ENCODE measurements at regions not wholly inside any gene's neighbourhood (a gene's known extent, or its start where the extent isn't known, plus 50 kb on each side); places are given as distances from the start of the nearest gene placed in this dataset.

DNA sequence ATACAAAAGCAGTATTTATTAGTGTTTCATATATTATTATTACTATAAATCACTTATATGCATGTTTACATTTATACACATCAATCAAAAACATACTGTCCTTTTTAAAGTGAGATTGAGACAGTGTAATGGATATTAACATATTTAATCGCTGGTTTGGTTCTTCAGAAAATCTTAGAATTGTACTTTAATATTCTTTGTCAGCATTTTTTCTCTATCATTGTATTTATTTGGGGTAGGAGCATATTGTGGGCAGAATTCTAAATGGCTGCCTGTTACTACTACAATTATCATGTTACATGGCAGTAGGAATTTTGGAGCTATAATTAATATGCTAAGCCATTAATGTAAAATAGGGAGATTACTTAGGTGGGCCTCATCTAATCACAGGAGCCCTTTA lies 722.6 kb downstream of the TLR4 start:
- no peak for DNase-seq

DNA sequence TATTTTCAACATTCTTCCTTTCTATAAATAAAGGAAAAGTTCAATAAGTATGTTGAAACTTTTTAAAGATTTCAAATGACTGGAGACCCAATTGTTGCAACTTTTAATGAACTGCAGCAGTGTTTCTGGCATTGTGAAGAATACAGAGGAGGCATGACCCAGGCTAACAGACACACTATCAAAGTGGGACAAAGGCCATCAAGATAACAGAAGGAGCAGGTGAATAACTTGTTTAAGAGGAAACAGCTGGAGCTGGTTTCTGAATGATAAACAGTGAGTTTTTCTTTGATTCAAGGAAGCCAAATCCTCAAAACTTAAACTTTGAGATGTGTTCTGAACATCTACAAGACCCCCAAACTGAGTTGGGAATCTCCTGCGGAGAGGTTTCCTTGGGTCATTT lies 734.6 kb downstream of the TLR4 start:
- no peak for DNase-seq

DNA sequence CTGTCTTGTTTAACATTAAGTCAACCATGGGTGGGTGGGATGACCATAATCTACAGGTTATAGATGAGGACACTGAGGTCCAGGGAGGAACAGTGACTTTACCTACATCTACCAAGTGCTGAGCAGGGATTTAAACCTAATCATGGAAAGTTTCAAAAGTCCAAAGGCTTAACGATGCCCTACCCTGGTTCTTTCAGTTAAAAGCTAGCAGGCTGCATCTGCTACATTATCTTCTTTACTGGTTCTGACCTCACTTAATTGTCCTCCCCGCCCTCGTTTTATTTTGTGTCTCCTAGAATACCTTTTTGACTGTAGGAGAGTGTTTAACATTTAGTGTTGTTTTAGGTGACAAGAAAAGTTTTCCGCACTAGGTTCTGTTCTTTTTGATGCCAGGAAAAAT lies 735.2 kb downstream of the TLR4 start:
- no peak for DNase-seq

DNA sequence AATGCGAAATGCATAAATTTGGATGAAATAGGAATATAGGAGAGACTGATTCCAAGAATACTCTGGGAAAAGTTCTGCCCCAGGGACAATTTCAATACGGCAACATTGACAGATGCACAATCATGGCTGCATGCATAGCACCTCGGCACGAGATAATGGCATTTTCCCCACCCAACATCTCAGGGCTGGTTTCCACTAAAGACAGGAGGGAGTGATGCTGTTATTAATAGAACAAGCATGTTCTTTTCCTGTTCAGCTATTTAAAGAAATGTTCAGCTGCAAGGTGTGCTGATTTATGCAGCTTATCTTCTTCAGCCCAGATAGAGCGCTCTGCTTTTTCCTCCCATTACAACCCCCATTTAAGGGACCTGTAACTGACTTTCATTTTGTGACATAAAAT lies 740.2 kb downstream of the TLR4 start:
- DNase-seq, result no peak

DNA sequence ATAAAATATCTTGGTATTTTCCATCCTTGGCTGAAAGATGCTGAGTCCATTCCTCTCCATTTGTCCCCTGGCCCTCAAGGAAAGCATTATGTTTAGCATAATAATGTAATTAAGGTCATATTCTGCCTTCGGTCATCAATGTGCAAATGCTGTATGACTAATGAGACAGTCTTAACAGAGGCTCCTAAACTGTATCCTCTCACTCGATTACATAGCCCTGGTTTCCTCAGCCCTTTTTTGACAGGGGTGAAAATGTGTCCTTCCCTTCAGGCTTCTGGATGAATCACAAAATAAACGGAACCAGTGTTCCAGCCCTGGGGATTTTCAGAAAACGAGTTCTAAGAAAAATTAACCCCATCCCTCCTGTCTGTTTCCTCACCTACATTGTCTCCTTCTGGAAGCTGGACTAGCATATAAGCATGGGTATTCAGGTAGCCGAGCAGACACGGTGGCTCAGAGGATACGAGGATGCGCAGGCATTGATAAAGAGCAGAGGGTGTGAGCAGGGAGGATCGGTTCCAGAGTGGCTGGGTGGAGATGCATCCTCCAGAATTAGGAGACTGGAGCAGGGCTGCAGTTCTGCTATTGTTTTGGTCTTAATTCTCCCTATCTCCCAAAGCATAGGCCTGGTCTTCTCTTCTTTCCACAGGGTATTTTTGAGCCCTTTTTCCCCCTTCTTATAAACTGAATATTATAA lies 742.9 kb downstream of the TLR4 start:
- DNase-seq, result no peak

DNA sequence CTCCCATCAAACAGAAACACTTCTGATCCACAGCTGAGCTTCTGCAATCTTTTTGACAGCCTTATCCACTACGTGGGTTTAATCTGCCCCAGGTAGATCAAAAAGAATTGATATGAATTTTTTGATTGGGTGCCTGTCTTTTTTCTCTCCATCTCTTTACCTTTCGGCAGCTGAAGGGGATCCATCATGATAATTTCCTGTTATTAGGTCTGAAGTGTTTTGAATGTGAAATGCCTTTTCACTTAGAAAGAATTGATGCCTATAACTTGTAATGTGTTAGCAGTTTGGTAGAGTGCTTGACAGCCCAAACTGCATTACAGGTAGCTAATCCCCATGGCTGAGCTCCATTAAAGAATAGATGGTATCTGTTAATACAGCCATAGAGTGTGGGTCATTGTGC lies 745.4 kb downstream of the TLR4 start:
- no peak for DNase-seq

DNA sequence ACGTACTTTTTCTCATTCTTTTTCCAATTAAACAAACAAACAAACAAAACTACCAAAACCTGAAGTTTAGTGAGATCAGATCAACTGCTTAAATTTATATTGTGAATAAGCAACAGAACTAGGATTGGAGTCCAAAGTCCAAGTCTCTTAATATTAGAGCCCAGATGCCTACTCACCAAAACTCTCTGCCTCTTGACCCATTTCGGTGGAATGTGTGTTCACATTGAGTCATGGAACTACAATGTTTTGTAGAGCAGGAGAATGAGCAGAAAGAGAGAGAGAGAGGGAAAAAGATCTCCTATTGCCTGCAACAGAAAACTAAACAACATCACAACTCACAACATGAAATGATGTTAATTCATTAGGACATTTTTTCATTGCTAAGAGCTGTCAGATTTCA lies 751.1 kb downstream of the TLR4 start:
- DNase-seq, result no peak

DNA sequence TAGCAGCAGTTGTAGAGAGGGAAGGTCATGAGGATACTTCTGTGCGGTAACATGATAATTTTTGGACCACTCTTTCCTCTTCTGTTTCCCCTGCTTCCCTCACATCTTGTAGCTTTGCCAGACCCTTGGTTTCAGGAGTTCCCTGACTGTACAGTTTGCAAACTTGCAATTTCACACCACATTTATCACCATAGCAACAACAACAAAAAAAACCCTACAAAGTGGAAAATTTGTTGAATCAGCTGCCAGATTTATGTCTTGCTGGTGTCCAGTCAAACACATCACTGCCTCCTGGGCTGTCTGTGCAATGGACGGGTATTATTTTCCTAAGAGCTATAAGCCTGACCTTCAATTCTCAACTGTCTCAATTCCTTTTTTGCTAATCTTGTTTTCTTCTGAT lies 751.6 kb downstream of the TLR4 start:
- DNase-seq, result no peak

DNA sequence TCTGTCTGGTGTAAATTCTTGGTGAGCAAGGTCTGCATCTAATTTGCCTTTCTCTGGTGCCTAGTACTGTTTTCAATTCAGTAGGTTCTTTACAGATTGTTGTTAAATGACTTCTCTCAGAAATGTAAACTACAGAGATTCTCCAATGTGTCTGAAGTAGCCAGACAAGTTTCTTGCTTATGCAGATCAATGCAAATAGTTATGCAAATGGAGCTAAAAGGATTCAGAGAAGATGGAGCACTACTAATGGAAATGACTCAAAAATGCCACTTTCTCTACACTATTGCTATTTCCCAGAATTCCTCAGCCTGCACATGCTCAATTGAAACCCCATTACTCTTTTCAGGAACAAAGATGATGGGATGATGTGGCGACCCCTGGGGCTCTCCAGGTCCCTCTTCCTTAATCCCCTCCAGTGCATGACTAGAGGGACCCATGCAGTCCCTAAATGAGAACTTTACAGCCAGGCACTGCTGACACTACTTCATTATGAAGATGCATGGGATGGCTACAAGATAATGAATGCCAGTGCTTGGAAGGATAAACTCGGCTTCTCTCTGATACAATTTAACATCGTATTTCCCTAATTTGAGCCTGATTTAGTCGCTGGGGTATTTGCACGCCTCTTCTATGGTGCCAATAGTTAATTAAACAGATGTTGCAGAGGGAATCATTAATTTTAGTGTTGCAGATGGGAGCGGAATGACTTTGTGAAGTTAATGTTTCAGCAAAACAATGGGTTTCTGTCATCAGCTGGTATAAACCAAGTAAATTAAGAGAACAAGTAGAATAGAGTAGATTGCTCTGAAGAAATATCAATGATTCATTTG lies 753.2 kb downstream of the TLR4 start:
- DNase-seq, result no peak

DNA sequence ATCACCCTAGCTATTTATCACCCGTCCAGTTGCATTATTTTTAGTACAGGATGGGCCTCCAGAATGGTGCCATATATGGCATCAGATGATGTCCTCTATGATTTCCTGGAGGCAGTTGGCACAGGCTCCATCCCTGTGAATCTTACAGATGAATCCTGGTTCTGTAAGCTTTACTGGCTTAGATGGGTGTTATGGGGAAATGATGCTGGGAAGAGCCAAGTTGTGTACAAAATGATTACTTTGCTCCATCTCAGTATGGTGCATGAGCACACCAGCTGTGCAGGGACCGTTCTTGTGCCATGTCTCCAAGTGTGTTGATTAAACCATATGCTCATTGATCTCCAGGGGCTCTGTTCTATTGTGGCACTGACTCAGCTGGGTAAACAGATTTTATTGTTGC lies 755.7 kb downstream of the TLR4 start:
- DNase-seq, result no peak

DNA sequence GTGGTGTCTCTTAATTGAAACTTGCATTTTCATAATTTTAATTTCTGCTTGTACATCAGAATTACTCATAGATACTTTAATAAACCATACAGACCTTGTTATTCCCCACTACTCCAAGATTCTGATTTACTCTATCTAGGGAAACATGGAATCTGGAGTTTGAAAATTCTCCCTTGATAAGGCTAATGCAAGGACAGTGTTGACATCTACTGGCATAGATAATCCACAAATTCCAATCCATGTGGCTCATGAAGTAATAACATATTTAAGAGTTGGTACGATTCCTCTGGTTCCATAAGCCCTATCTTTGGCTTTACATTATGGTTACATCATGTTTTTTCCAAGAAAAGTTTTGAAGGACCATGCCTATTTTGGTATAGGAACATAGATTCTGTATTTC lies 759.2 kb downstream of the TLR4 start:
- DNase-seq, result no peak

DNA sequence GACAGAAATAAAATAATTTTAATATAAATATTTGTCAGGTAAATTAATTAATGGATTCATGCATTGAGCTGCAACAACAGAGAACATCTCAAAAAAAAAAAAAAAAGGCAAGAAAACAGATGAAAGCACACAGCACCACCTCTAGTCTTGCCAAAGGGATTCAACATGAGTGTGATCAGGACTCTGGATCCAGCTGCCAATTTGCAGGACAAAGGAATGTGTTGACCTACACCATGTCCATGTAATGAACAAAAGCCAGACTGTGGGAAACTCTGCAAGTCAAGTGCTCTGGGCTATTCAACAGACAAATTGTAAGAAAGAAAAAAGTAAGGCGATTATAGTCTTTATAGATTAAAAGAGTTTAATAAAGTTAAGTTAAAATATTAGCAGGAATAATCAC lies 769.3 kb downstream of the TLR4 start:
- no peak for DNase-seq

DNA sequence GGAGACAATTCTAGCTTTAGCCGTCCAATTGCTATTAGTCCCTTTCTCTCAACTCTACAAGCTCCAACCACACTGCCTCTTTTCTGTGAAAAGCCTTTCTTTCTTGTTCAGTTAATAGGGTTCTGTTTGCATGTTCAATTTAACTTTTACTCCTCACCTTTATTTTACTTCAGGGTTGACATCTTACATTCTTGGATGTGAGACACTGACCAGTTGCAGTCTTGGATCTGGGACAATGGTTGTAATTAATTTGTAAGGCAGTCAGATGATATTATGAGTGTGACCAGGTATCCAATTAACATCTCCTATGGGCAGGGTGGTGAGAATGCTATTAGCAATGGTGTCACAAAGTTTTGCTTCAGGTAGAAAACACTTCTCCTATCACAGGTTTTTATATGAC lies 774.5 kb downstream of the TLR4 start:
- no peak for DNase-seq

DNA sequence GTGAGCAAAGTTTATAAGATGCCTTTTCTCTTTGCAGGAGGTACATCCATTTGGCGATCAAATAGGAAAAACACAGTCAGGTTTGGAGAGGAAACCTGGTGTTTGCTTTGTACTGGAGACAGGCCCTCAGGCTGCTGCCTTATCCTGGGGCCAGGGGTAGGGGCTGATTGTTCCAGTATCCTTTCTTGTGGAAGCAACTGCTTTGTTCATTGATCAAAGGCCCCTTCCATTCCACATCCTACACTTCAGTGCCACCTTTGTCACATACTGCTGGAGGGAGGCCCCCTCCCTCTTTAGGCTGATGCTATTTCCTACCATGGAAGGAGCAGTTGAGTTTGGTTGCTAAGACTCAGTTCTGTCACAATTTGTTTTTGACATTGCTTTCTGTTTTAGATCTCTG lies 778.1 kb downstream of the TLR4 start:
- DNase-seq, result no peak

DNA sequence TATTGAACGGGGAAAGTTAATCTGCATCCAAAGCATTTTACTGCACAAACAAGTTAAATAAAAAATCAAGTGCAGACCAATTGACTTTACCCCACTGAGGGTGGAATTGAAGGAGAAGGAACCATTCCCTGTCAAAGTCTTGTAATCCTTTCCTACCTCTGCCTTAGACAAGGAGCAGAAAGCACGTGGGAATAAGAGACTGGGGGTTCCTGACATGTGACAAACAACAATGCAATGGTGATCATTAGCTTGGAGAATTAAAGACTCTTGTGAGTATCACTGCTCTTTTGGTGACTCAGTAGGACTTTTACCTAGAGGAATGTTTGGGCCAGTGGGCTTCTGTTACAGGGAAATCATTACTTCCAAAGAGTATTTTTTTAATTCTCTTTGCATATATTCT lies 779.5 kb downstream of the TLR4 start:
- no peak for DNase-seq

DNA sequence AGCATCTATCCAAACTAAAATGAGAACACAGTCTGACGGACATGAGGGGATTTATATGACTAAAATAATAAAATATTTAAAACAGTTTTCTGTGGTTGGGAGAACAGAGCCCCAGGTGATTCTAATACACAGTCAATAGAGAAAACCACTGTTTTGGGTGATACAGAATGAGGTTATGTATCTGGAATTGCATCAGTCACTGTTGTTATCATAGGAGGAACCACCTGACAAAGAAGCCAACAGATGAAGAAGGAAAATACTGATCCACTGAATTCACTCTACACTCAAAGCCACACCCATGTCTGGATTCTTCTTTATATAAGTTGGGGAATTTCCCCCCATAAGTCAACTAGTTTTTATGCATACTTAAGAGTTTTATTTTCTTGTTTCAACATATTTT lies 799.0 kb downstream of the TLR4 start:
- no peak for DNase-seq

DNA sequence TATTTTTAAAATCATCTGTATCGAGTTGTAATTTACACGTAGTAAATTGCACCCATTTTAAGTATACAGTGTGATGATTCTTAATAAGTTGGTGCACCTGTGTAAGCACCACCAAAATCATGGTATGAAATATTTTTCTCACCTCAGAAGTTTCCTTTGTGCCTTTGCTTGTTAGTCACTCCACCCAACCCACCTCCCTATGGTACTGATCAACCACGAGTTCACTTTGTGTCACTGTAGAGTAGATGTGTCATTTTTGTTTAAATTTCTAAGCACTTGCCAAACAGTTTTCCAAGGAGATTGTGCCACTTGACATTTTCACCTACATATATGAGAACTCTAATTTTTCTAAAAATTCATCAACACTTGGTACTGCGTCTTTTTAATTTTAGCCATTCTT lies 806.5 kb downstream of the TLR4 start:
- DNase-seq, result no peak

DNA sequence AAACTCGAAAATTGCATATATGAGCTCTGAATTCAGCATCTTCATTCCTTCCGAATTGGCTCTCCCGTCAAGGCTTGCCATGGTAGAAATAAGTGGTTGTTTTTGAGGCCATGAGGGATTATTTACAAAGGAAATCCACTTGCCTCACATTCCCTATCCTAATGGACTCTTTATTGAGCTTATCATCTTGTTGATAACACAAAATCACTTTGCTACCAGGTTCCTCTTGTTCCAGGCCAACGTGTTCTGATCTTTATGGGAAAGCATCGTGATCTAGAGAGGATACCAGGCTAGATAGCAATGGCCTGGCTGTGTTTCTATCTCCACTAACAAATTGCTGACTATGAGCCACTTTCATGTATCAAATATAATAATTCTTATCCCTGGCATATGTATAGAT lies 811.7 kb downstream of the TLR4 start:
- no peak for DNase-seq

DNA sequence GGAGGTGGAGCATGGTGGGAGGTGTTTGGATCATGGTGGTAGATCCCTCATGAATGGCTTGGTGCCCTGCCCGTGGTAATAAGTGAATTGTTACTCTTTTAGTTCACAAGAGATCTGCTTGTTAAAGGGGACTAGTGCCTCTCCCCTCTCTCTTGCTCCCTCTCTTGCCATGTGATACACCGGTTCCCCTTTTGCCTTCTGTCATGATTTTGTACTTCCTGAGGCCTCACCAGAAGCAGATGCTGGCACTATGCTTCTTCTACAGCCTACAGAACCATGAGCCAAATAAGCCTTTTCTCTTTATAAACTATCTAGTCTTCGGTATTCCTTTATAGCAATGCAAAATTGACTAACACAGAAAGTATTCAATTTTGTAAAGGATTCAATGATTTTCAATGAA lies 817.1 kb downstream of the TLR4 start:
- no peak for DNase-seq

DNA sequence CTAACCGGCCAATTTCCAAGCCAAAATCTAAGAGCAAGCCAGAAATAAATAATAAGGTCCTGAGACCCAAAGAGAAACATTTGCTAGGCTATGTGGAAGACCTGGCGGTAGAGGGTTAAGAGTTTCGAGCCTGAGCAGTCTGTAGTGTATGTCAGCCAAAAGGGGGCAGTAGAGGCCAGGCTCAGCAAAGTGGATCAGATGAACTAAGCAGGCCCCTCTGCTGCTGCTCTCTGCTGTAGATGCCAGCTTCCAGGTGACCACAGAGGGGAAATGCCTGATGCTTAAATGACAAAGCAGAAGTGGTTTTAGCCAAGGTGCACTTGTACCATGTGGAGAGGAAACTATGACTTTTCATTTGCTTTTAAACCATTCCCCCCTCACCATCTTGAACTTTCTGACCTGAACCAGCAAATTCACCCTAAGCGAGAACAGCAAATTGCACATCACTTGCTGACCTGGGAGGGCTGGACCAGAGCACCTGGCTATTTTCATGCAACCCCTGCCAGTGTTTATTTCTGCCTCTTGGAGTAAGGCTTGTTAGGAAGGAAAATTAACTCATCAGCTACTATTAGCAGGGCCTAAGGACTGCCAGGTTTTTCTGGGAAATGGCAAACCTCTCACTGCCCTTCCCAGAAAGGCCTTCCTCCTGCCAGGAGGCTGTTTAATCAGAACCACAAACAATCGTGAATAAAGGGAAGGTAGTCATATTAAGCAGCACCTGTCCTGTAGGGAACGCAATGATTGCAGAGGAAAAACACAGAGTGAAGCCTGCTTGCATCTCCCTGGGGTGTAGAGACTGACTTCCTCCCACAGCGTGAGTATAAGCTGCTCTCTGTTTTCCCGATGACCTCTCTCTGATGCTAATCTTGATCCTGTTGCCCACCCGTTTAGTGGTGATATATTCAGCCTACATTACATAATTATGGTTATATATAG lies 818.2 kb downstream of the TLR4 start:
- DNase-seq, result peak; percentile 50

DNA sequence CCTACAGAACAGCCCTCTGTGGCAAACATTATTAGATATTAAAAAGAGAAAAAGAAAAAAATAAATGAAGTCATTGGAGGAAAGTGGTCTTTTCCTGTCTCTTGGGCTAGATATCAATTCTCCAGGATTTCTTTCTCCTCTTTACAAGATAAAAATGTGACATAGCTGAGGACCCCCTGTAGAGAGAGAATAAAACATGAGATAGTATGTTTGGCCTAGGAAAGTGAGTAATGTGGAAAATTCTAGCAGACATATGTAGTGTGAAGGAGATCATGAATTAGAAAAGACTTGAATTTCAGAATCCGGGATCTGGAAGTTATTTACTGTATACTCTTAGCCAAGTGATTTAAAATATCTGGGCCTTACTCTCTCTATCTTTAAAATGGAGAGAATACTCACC lies 823.1 kb downstream of the TLR4 start:
- no peak for DNase-seq

DNA sequence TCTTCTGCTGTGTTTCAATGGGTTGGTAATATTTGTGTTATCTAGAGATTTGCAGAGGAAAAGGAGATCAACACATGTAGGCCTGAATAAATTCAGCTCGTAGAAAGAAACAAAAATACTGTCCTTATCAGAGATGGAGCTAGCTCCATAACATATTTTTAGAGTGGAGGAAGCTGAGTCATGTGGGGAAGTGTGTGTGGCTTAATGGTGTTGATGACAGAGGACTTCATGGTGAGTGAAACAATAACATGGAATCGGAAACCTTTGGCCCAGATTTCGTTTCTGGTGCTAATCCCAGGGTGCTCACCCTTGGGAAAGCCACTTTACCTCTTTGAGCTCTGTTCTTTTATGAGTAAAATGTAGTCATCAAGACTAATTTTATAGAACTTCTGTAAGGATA lies 825.0 kb downstream of the TLR4 start:
- no peak for DNase-seq

DNA sequence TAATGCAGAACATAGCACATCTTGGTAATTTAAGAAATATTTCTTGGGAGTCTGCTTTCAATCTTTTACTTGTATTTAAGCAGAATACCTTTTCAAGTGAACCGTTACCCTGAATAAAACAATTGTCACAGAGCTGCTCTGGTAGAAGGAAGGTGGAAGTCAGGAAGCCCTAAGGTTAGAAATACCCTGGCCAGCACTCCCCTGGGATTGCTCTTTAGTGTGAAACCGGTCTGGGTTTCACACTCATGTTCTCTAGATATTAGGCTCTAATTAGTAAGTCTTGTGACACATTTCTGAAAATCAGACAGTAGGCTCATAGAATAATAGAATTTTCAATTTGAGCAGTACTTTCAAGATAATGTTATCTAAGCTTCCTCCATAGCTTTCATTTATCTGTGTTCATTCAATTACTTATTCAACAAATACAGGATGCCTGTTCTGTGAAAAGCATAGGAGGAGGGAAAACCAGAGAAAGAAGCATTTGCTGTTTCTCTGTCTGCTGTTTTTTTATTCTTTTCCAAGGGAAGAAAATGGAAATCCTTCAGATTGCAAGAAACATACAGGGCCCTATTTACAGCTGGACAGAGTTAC lies 825.5 kb downstream of the TLR4 start:
- DNase-seq, result no peak

Data from activated CD4-positive, alpha-beta T cell treated with anti-CD3 and anti-CD28 coated beads, Interleukin-2, Interleukin-6, amounts not matched to agents 100 ng/mL and 50 ng/mL, durations not matched to agents 16 hours and 8 hours (primary cell).